ENCODE measurements at regions not wholly inside any gene's neighbourhood (a gene's known extent, or its start where the extent isn't known, plus 50 kb on each side); places are given as distances from the start of the nearest gene placed in this dataset.

DNA sequence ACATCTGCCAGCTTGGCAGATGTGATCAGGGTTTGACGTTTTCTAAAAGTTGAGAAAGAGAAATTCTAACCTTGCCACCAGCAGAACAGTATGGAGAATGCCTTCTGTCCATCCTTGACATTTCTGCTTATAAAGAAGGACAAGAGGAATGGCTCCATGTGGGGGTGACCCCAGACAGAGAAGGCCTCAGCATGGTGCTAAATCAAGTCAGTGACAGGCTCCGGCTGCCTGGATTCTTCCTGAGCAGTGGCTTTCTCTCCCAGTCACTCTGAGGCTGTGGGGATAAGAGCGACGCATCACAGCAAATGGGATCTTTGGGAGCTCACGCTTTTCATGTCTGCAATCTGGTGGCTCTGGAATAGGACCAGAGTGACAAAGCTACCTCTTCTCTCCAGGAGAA lies 640.2 kb upstream of the CAMK1G start:
- no peak for DNase-seq (ENCODE audit: low read depth)
- H3K4me3 ChIP-seq (ENCODE audit: low read depth, low read length): no peak overlapping the region
- TF ChIP-seq CTCF (IDR thresholded peaks at IDR 0.05; ENCODE audit: low read depth, low read length, missing control alignments): no peak

GRCh38 chr1:208944981-208945451 lies 638.5 kb upstream of the CAMK1G start:
- H3K4me3 ChIP-seq (ENCODE audit: low read depth, low read length): no peak overlapping the region
- TF ChIP-seq CTCF (IDR thresholded peaks at IDR 0.05; ENCODE audit: low read depth, low read length, missing control alignments): no peak
- DNase-seq (ENCODE audit: low read depth): no peak

DNA sequence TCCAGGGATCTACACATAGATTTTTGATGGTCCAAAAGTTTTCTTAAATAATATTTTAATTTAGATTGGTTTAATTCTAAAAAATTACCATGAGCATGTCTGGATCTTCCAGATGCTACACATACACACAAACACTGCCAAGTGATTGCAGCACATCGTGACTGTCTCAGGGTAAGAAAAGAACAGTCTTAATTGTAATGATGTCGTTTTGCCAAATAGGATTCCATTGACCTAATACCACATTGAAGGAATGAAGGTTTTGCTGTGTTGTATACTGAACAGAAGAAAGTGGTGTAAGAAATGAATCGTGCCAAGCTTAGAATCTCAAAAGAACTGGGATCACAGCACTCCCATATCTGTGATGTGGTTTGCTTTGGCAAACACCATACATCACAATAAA lies 633.3 kb upstream of the CAMK1G start:
- H3K4me3 ChIP-seq (ENCODE audit: low read depth, low read length): no peak overlapping the region
- DNase-seq (ENCODE audit: low read depth): no peak
- TF ChIP-seq CTCF (IDR thresholded peaks at IDR 0.05; ENCODE audit: low read depth, low read length, missing control alignments): no peak

GRCh38 chr1:208951026-208951525 lies 632.4 kb upstream of the CAMK1G start:
- no peak for DNase-seq (ENCODE audit: low read depth)
- no peak overlapping the region for H3K4me3 ChIP-seq (ENCODE audit: low read depth, low read length)
- TF ChIP-seq CTCF (IDR thresholded peaks at IDR 0.05; ENCODE audit: low read depth, low read length, missing control alignments): no peak

DNA sequence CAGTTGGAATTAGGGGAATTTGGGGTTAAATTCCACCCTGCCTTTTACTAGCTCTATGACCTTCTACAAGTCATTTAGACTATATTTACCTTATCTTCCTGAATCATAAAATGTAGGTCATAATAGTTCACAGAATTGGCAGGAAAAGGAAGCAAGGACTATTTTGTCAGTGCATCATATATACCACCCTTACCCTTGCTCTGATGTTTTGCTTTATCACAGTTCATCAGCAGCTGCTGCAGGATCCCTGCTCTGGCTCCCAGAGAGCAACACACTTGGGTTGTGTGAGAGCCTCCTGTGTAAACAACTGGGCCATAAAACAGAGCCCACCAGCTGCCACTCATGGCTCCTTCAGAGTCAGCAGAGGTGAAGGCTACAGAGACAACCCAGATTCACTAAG lies 631.6 kb upstream of the CAMK1G start:
- TF ChIP-seq CTCF (IDR thresholded peaks at IDR 0.05; ENCODE audit: low read depth, low read length, missing control alignments): no peak
- no peak overlapping the region for H3K4me3 ChIP-seq (ENCODE audit: low read depth, low read length)
- DNase-seq (ENCODE audit: low read depth): no peak

DNA sequence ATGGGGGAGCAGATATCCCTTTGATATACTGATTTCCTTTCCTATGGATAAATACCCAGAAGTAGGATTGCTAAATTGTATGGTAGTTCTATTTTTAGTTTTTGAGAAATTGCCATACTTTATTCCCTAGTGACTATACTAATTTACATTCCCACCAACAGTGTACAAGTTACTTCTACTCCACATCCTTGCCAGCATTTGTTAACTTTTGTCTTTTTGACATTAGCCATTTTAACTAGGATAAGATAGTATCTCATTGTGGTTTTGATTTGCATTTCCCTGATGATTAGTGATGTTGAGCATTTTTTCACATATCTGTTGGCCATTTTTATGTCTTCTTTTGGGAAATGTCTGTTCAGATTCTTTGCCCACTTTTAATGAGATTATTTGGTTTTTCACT lies 620.6 kb upstream of the CAMK1G start:
- no peak overlapping the region for H3K4me3 ChIP-seq (ENCODE audit: low read depth, low read length)
- DNase-seq (ENCODE audit: low read depth): no peak
- no peak for TF ChIP-seq CTCF (IDR thresholded peaks at IDR 0.05; ENCODE audit: low read depth, low read length, missing control alignments)

DNA sequence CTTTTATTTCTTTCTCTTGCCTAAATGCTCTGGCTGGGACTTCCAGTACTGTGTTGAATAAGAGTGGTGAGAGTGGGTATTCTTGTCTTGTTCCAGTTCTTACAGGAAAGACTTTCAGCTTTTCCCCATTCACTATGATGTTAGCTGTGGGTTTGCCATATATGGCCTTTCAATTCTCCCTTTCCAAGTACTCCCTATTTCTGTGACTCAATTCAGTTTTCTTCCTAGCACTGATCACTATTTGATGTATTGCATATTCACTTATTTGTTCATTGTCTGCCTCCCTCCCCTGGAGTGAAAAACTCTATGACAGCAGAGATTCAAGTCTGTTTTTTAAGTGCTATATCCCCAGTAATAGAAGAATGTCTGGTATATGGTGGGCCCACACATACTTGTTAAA lies 618.2 kb upstream of the CAMK1G start:
- DNase-seq (ENCODE audit: low read depth): no peak
- TF ChIP-seq CTCF (IDR thresholded peaks at IDR 0.05; ENCODE audit: low read depth, low read length, missing control alignments): no peak
- no peak overlapping the region for H3K4me3 ChIP-seq (ENCODE audit: low read depth, low read length)
